ENCODE measurements at regions not wholly inside any gene's neighbourhood (a gene's known extent, or its start where the extent isn't known, plus 50 kb on each side); places are given as distances from the start of the nearest gene placed in this dataset.

GRCh38 chr1:112794654-112795239 is 79.6 kb upstream of the PPM1J start:
- Histone ChIP-seq H3K14ac (ENCODE audit: low read length) (no peak overlapping the region), H4K8ac (ENCODE audit: low read depth, low read length) (no peak overlapping the region), H3K79me1 (ENCODE audit: low read depth, low read length) (no peaks in the 10 kb centered on the region), H3K27ac (replicated peaks; ENCODE audit: low read length) (no peak overlapping the region), H3K4me1 (ENCODE audit: control insufficient read depth in 2 of 2, insufficient read depth in 1 of 2, low read depth in 1 of 2, low read length in 2 of 2) (peaks cover 0 to 2% of the 10 kb centered on the region in 2 donors), H3K9me3 (replicated peaks in 1 of 2; ENCODE audit: control insufficient read depth in 2 of 2, insufficient read depth in 1 of 2, low read depth in 1 of 2, low read length in 2 of 2) (peaks cover 0 to 2% of the 10 kb centered on the region in 2 donors), H3K23ac (ENCODE audit: low read depth, low read length, poor library complexity) (no peak overlapping the region), H2BK5ac (ENCODE audit: low read length) (no peak overlapping the region), H2BK120ac (ENCODE audit: low read depth, low read length) (no peak overlapping the region), H3K4ac (ENCODE audit: low read length) (no peak overlapping the region), H3K9ac (ENCODE audit: low read depth, low read length, poor library complexity) (no peak overlapping the region), H4K91ac (ENCODE audit: low read depth, low read length, poor library complexity) (no peak overlapping the region), H3K4me2 (ENCODE audit: insufficient read depth, low read length, poor library complexity, severe bottlenecking) (no peak overlapping the region), H3K18ac (ENCODE audit: low read length) (no peak overlapping the region), H2AK5ac (ENCODE audit: low read depth, low read length) (no peak overlapping the region), H2BK15ac (ENCODE audit: low read length) (no peak overlapping the region), H2AFZ (ENCODE audit: low read length) (no peak overlapping the region), H3K36me3 (replicated peaks in 1 of 2; ENCODE audit: control insufficient read depth in 2 of 2, insufficient read depth in 2 of 2, low read length in 2 of 2) (no peaks in the 10 kb centered on the region), H3K27me3 (ENCODE audit: control insufficient read depth in 3 of 3, insufficient read depth in 3 of 3, low read depth in 1 of 3, low read length in 3 of 3) (peaks cover 0 to 16% (median 0%) of the 10 kb centered on the region in 3 experiments), H3K4me3 (ENCODE audit: low read length in 2 of 2) (no peak overlapping the region), H2BK12ac (ENCODE audit: low read length) (no peak overlapping the region)
- DNase-seq (ENCODE audit: low spot score), result no peak
- WGBS, 2 donors (ENCODE audit: extremely low coverage in 2 of 2, insufficient read length in 2 of 2, insufficient replicate concordance in 1 of 2), result no CpG with 5 or more reads among the region's 4 CpGs

- H2AFZ ChIP-seq (ENCODE audit: low read length), result no peak overlapping the region
- no peak overlapping the region for H2BK5ac ChIP-seq (ENCODE audit: low read length)
- no peak overlapping the region for H2BK12ac ChIP-seq (ENCODE audit: low read length)
- peak overlapping the region in 1 of 2 donors; percentile 13 for H3K4me3 ChIP-seq (ENCODE audit: low read length in 2 of 2)
- H4K8ac ChIP-seq (ENCODE audit: low read depth, low read length), result no peak overlapping the region
- H3K4me1 ChIP-seq (ENCODE audit: control insufficient read depth in 2 of 2, insufficient read depth in 1 of 2, low read depth in 1 of 2, low read length in 2 of 2), result peaks cover 0 to 2% of the 10 kb centered on the region in 2 donors
- H3K9me3 ChIP-seq (replicated peaks in 1 of 2; ENCODE audit: control insufficient read depth in 2 of 2, insufficient read depth in 1 of 2, low read depth in 1 of 2, low read length in 2 of 2), result no peaks in the 10 kb centered on the region
- no CpG with 5 or more reads among the region's 10 CpGs for WGBS, 2 donors (ENCODE audit: extremely low coverage in 2 of 2, insufficient read length in 2 of 2, insufficient replicate concordance in 1 of 2)
- no peak overlapping the region for H3K4me2 ChIP-seq (ENCODE audit: insufficient read depth, low read length, poor library complexity, severe bottlenecking)
- no peak overlapping the region for H3K14ac ChIP-seq (ENCODE audit: low read length)
- no peak overlapping the region for H3K18ac ChIP-seq (ENCODE audit: low read length)
- H3K27ac ChIP-seq (replicated peaks; ENCODE audit: low read length), result no peak overlapping the region
- H4K91ac ChIP-seq (ENCODE audit: low read depth, low read length, poor library complexity), result no peak overlapping the region
- H3K23ac ChIP-seq (ENCODE audit: low read depth, low read length, poor library complexity), result no peak overlapping the region
- no peak overlapping the region for H3K9ac ChIP-seq (ENCODE audit: low read depth, low read length, poor library complexity)
- no peak overlapping the region for H2BK120ac ChIP-seq (ENCODE audit: low read depth, low read length)
- H3K36me3 ChIP-seq (replicated peaks in 1 of 2; ENCODE audit: control insufficient read depth in 2 of 2, insufficient read depth in 2 of 2, low read length in 2 of 2), result no peaks in the 10 kb centered on the region
- no peak for DNase-seq (ENCODE audit: low spot score)
- no peak overlapping the region for H2BK15ac ChIP-seq (ENCODE audit: low read length)
- H3K4ac ChIP-seq (ENCODE audit: low read length), result no peak overlapping the region
- no peaks in the 10 kb centered on the region for H3K79me1 ChIP-seq (ENCODE audit: low read depth, low read length)
- H3K27me3 ChIP-seq (ENCODE audit: control insufficient read depth in 3 of 3, insufficient read depth in 3 of 3, low read depth in 1 of 3, low read length in 3 of 3), result peaks cover 0 to 14% (median 0%) of the 10 kb centered on the region in 3 experiments
- H2AK5ac ChIP-seq (ENCODE audit: low read depth, low read length), result no peak overlapping the region
Measured at GRCh38 chr1:112793631-112794565, 78.8 kb upstream of the PPM1J start.

- Histone ChIP-seq H2BK15ac (ENCODE audit: low read length) (no peak overlapping the region), H3K4ac (ENCODE audit: low read length) (no peak overlapping the region), H3K18ac (ENCODE audit: low read length) (no peak overlapping the region), H4K8ac (ENCODE audit: low read depth, low read length) (no peak overlapping the region), H4K91ac (ENCODE audit: low read depth, low read length, poor library complexity) (no peak overlapping the region), H2AK5ac (ENCODE audit: low read depth, low read length) (no peak overlapping the region), H2BK12ac (ENCODE audit: low read length) (no peak overlapping the region), H3K9ac (ENCODE audit: low read depth, low read length, poor library complexity) (no peak overlapping the region), H3K4me2 (ENCODE audit: insufficient read depth, low read length, poor library complexity, severe bottlenecking) (no peak overlapping the region), H3K27me3 (ENCODE audit: control insufficient read depth in 3 of 3, insufficient read depth in 3 of 3, low read depth in 1 of 3, low read length in 3 of 3) (peaks cover 0 to 13% (median 0%) of the 10 kb centered on the region in 3 experiments), H3K79me1 (ENCODE audit: low read depth, low read length) (no peaks in the 10 kb centered on the region), H3K23ac (ENCODE audit: low read depth, low read length, poor library complexity) (no peak overlapping the region), H2BK5ac (ENCODE audit: low read length) (no peak overlapping the region), H3K36me3 (replicated peaks in 1 of 2; ENCODE audit: control insufficient read depth in 2 of 2, insufficient read depth in 2 of 2, low read length in 2 of 2) (no peaks in the 10 kb centered on the region), H2AFZ (ENCODE audit: low read length) (no peak overlapping the region), H3K4me1 (ENCODE audit: control insufficient read depth in 2 of 2, insufficient read depth in 1 of 2, low read depth in 1 of 2, low read length in 2 of 2) (peaks cover 0 to 2% of the 10 kb centered on the region in 2 donors), H3K4me3 (ENCODE audit: low read length in 2 of 2) (no peak overlapping the region), H3K14ac (ENCODE audit: low read length) (no peak overlapping the region), H3K27ac (replicated peaks; ENCODE audit: low read length) (no peak overlapping the region), H3K9me3 (replicated peaks in 1 of 2; ENCODE audit: control insufficient read depth in 2 of 2, insufficient read depth in 1 of 2, low read depth in 1 of 2, low read length in 2 of 2) (no peaks in the 10 kb centered on the region), H2BK120ac (ENCODE audit: low read depth, low read length) (no peak overlapping the region)
- no CpG with 5 or more reads among the region's 3 CpGs for WGBS, 2 donors (ENCODE audit: extremely low coverage in 2 of 2, insufficient read length in 2 of 2, insufficient replicate concordance in 1 of 2)
- DNase-seq (ENCODE audit: low spot score), result no peak
Measured at GRCh38 chr1:112791723-112792104, 76.6 kb upstream of the PPM1J start.
